ENCODE measurements at regions not wholly inside any gene's neighbourhood (a gene's known extent, or its start where the extent isn't known, plus 50 kb on each side); places are given as distances from the start of the nearest gene placed in this dataset.

DNA sequence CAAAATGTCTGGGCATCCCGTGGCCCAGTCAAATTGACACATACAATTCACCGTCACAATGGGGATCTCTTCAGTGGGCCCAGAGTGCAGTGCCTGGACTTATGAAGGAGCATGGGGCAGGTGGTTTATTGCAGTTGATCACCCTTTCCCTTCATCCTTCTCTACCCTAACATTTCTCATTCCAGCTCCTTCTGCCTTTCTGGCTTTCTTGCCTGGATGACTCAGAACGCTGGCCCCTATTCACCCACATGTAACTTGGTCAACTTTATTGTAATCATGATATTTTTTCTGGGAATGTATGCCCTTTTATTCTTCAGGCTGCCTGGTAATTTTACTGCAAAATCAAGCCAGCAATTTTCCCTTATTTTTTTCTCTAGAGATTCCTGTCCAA lies 179.9 kb upstream of the DTNBP1 start:
- H3K79me2 ChIP-seq (ENCODE audit: control insufficient read depth, low read length): no peaks in the 10 kb centered on the region
- no peak overlapping the region for H3K4me2 ChIP-seq (ENCODE audit: low read length)
- no peaks in the 10 kb centered on the region for H3F3A ChIP-seq (ENCODE audit: control insufficient read depth, insufficient read depth)
- H3K9me2 ChIP-seq (replicated peaks; ENCODE audit: control insufficient read depth, low read length): no peaks in the 10 kb centered on the region
- H3K4me3 ChIP-seq (ENCODE audit: low read length): no peak overlapping the region
- no peak overlapping the region for H3K27ac ChIP-seq (ENCODE audit: low read depth, low read length)
- no peaks in the 10 kb centered on the region for H3K9me3 ChIP-seq (ENCODE audit: control insufficient read depth, insufficient read depth, low read length)
- H3K36me3 ChIP-seq (ENCODE audit: control insufficient read depth, low read length): no peaks in the 10 kb centered on the region
- H4K20me1 ChIP-seq (ENCODE audit: control insufficient read depth, insufficient read depth, low read depth, low read length): no peaks in the 10 kb centered on the region
- TF ChIP-seq, protein P1, sequence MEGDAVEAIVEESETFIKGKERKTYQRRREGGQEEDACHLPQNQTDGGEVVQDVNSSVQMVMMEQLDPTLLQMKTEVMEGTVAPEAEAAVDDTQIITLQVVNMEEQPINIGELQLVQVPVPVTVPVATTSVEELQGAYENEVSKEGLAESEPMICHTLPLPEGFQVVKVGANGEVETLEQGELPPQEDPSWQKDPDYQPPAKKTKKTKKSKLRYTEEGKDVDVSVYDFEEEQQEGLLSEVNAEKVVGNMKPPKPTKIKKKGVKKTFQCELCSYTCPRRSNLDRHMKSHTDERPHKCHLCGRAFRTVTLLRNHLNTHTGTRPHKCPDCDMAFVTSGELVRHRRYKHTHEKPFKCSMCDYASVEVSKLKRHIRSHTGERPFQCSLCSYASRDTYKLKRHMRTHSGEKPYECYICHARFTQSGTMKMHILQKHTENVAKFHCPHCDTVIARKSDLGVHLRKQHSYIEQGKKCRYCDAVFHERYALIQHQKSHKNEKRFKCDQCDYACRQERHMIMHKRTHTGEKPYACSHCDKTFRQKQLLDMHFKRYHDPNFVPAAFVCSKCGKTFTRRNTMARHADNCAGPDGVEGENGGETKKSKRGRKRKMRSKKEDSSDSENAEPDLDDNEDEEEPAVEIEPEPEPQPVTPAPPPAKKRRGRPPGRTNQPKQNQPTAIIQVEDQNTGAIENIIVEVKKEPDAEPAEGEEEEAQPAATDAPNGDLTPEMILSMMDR (IDR thresholded peaks at IDR 0.05; ENCODE audit: low read depth, low read length, poor library complexity, severe bottlenecking): no peak
- TF ChIP-seq EZH2phosphoT487 (IDR thresholded peaks at IDR 0.05; ENCODE audit: borderline replicate concordance, low read length): no peak
- H3K27me3 ChIP-seq (ENCODE audit: control insufficient read depth, low read length): no peaks in the 10 kb centered on the region
- H3K4me1 ChIP-seq (ENCODE audit: control insufficient read depth, low read length): no peaks in the 10 kb centered on the region

DNA sequence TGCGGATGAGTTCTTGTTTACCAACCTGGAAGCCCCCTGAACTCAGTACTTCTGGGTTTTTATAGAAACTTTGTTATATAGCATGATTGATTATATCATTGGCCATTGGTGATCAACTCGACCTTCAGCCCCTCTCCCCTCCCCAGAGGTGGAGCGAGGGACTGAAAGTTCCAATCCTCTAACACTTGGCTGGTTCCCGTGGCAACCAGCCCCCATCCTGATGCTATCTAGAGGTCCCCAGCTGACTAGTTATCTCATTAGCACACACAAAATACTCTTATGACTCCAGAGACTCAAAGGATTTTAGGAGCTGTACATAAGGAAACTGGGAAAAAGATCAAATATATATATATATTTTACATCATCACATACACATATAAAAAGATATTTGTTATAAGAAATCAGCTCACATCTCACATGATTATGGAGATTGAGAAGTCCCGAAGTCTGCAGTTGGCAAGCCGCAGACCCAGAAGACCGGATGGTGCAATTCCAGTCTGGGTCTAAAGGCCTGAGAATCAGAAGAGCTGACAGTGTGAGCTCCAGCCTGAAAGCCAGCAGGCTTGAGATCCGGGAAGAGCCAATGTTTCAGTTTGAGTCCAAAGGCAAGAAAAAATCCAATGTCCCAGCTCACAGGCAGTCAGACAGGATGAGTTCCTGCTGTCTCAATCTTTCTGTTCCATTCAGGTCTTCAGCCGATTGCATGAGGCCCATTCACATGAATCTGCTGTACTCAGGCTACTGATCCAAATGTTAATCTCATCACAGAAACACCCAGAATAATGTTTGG lies 179.3 kb upstream of the DTNBP1 start:
- Histone ChIP-seq H3K9me2 (replicated peaks; ENCODE audit: control insufficient read depth, low read length) (no peaks in the 10 kb centered on the region), H3K9me3 (ENCODE audit: control insufficient read depth, insufficient read depth, low read length) (no peaks in the 10 kb centered on the region), H3K79me2 (ENCODE audit: control insufficient read depth, low read length) (no peaks in the 10 kb centered on the region), H3K27ac (ENCODE audit: low read depth, low read length) (no peak overlapping the region), H3K36me3 (ENCODE audit: control insufficient read depth, low read length) (no peaks in the 10 kb centered on the region), H4K20me1 (ENCODE audit: control insufficient read depth, insufficient read depth, low read depth, low read length) (no peaks in the 10 kb centered on the region), H3K4me3 (ENCODE audit: low read length) (no peak overlapping the region), H3K4me1 (ENCODE audit: control insufficient read depth, low read length) (no peaks in the 10 kb centered on the region), H3K4me2 (ENCODE audit: low read length) (no peak overlapping the region), H3F3A (ENCODE audit: control insufficient read depth, insufficient read depth) (no peaks in the 10 kb centered on the region), H3K27me3 (ENCODE audit: control insufficient read depth, low read length) (no peaks in the 10 kb centered on the region)
- TF ChIP-seq, protein P1 (IDR thresholded peaks at IDR 0.05; ENCODE audit: low read depth, low read length, poor library complexity, severe bottlenecking): no peak
- no peak for TF ChIP-seq EZH2phosphoT487 (IDR thresholded peaks at IDR 0.05; ENCODE audit: borderline replicate concordance, low read length)

DNA sequence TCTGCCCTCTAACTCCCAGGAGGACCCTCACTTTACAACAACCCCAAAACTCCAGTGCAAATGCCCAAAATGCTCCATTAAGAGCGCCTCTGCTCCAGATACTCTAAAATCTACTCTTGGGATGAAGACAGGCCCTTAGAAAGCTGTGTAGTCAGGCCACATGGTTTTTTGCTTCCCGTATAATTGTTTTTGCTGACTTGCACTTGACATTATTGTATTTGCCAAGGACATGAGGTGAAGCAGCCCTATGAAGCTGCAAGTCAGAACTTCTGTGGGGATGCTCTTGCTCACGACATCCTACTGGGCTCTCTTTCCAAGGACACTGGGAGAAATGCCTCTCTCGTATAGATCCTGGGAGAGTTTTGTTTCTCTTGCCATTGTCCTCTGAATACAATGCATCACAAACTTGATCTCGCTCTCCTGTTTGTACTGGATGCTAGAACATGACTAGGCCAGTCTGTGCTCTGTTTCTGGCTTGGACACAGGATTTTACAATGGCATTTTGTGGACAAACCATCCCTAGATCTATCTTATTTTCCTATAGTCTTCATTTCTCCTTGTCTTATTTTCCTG lies 177.2 kb upstream of the DTNBP1 start:
- Histone ChIP-seq H3K4me2 (ENCODE audit: low read length) (no peak overlapping the region), H3K4me1 (ENCODE audit: control insufficient read depth, low read length) (no peaks in the 10 kb centered on the region), H3K36me3 (ENCODE audit: control insufficient read depth, low read length) (no peaks in the 10 kb centered on the region), H3K9me3 (ENCODE audit: control insufficient read depth, insufficient read depth, low read length) (no peaks in the 10 kb centered on the region; the same call in 1 of the 2 replicates), H3K4me3 (ENCODE audit: low read length) (no peak overlapping the region), H3K27me3 (ENCODE audit: control insufficient read depth, low read length) (0 out of 2 replicates have a peak, but pooled peaks cover 2% of the 10 kb centered on the region), H3K27ac (ENCODE audit: low read depth, low read length) (no peak overlapping the region), H3K79me2 (ENCODE audit: control insufficient read depth, low read length) (no peaks in the 10 kb centered on the region), H3F3A (ENCODE audit: control insufficient read depth, insufficient read depth) (no peaks in the 10 kb centered on the region), H4K20me1 (ENCODE audit: control insufficient read depth, insufficient read depth, low read depth, low read length) (no peaks in the 10 kb centered on the region), H3K9me2 (replicated peaks; ENCODE audit: control insufficient read depth, low read length) (no peaks in the 10 kb centered on the region)
- TF ChIP-seq, protein P1 (IDR thresholded peaks at IDR 0.05; ENCODE audit: low read depth, low read length, poor library complexity, severe bottlenecking): no peak
- TF ChIP-seq EZH2phosphoT487 (IDR thresholded peaks at IDR 0.05; ENCODE audit: borderline replicate concordance, low read length): no peak

Measured in DOHH2 (cell line).